SK-N-SH (cell line): ENCODE measurements at regions not wholly inside any gene's neighbourhood (a gene's known extent, or its start where the extent isn't known, plus 50 kb on each side); places are given as distances from the start of the nearest gene placed in this dataset.

ENCODE experiments used
- CTCF ChIP-seq: fragments of 200-600 bp; sonication (generic); IDR thresholded peaks from 2 replicates; pipeline ENCODE4 v1.6.1; 2017; ENCODE audit warnings: antibody characterized with exemption, mild to moderate bottlenecking, moderate library complexity
- EP300 ChIP-seq, 2 experiments: IDR thresholded peaks; 2 replicates each; pipeline versions ENCODE4 v1.4.0 to v1.6.1; 2012; ENCODE audit warnings: borderline replicate concordance in 1 of 2, low read depth in 1 of 2, low read length in 1 of 2
- EZH2phosphoT487 ChIP-seq: fragments of 200-600 bp; sonication (generic); IDR thresholded peaks from 2 replicates; pipeline ENCODE4 v1.6.1; 2017; ENCODE audit warnings: low read depth, mixed run types, mild to moderate bottlenecking, antibody characterized with exemption, moderate library complexity, borderline replicate concordance
- GABPA ChIP-seq: IDR thresholded peaks from 2 replicates; pipeline ENCODE4 v1.4.0; 2012; ENCODE audit warnings: low read depth, mild to moderate bottlenecking
- GATA2 ChIP-seq: sonication (generic); formaldehyde crosslinking; IDR thresholded peaks from 2 replicates; pipeline ENCODE4 v1.5.0; 2020; ENCODE audit warnings: mild to moderate bottlenecking, missing genetic modification reagents
- RAD21 ChIP-seq: IDR thresholded peaks from 2 replicates; pipeline ENCODE4 v1.6.1; 2012; ENCODE audit warnings: mild to moderate bottlenecking, low read length
- YY1 ChIP-seq: IDR thresholded peaks from 2 replicates; pipeline ENCODE4 v1.4.0; 2012; ENCODE audit warnings: low read depth, mild to moderate bottlenecking

GRCh38 chr5:38202741-38203140 lies 55.6 kb upstream of the EGFLAM start:
- no peak for TF ChIP-seq EZH2phosphoT487
- TF ChIP-seq CTCF, result no peak
- TF ChIP-seq GABPA, result no peak
- no peak for TF ChIP-seq RAD21
- TF ChIP-seq GATA2, result no peak
- TF ChIP-seq EP300 (IDR thresholded peaks at IDR 0.05; ENCODE audit: borderline replicate concordance in 1 of 2, low read depth in 1 of 2, low read length in 1 of 2), result no peak
- TF ChIP-seq YY1, result no peak
